GM21526 (cell line): ENCODE measurements at regions not wholly inside any gene's neighbourhood (a gene's known extent, or its start where the extent isn't known, plus 50 kb on each side); places are given as distances from the start of the nearest gene placed in this dataset.

Experiments
- ATAC-seq: cut with Tn5 transposase; IDR thresholded peaks from one replicate; pipeline ENCODE4 v1.9.1; 2021; ENCODE audit warnings: moderate library complexity; ENCODE audit not compliant: unreplicated experiment, low FRiP score

GRCh38 chr4:175871774-175872405 lies 59.8 kb upstream of the GPM6A start:
- ATAC-seq: no peak

- ATAC-seq: no peak
Observed at GRCh38 chr4:175873707-175874106, 61.6 kb upstream of the GPM6A start.

GRCh38 chr4:175874306-175874705 lies 62.2 kb upstream of the GPM6A start:
- ATAC-seq: no peak

- ATAC-seq: no peak
Observed at GRCh38 chr4:175875993-175876771, 64.1 kb upstream of the GPM6A start.

GRCh38 chr4:175882891-175883290 lies 70.8 kb upstream of the GPM6A start:
- no peak for ATAC-seq

GRCh38 chr4:175884048-175884447 lies 72.0 kb upstream of the GPM6A start:
- ATAC-seq: no peak

- ATAC-seq: no peak
Observed at GRCh38 chr4:175891231-175891630, 79.2 kb upstream of the GPM6A start.

- ATAC-seq: no peak
Observed at GRCh38 chr4:175891851-175892250, 79.8 kb upstream of the GPM6A start.

- no peak for ATAC-seq
Observed at GRCh38 chr4:175905925-175906324, 93.9 kb upstream of the GPM6A start.

GRCh38 chr4:175906384-175906783 lies 94.3 kb upstream of the GPM6A start:
- no peak for ATAC-seq

- ATAC-seq: no peak
Observed at GRCh38 chr4:175910700-175911099, 98.6 kb upstream of the GPM6A start.

GRCh38 chr4:175916626-175917351 lies 104.7 kb upstream of the GPM6A start:
- ATAC-seq: no peak

- no peak for ATAC-seq
Observed at GRCh38 chr4:175927121-175927520, 115.1 kb upstream of the GPM6A start.

- ATAC-seq: no peak
Observed at GRCh38 chr4:175929441-175929840, 117.4 kb upstream of the GPM6A start.

GRCh38 chr4:175929932-175930331 lies 117.9 kb upstream of the GPM6A start:
- no peak for ATAC-seq

GRCh38 chr4:175930471-175930870 lies 118.4 kb upstream of the GPM6A start:
- ATAC-seq: no peak

GRCh38 chr4:175932116-175932515 lies 120.1 kb upstream of the GPM6A start:
- ATAC-seq: no peak

- ATAC-seq: no peak
Observed at GRCh38 chr4:175934506-175934905, 122.4 kb upstream of the GPM6A start.

- ATAC-seq: no peak
Observed at GRCh38 chr4:175935016-175935661, 123.1 kb upstream of the GPM6A start.

GRCh38 chr4:175944126-175944910 lies 121.3 kb upstream of the WDR17 start:
- ATAC-seq: no peak
